CD4-positive, alpha-beta memory T cell (primary cell): ENCODE measurements at regions not wholly inside any gene's neighbourhood (a gene's known extent, or its start where the extent isn't known, plus 50 kb on each side); places are given as distances from the start of the nearest gene placed in this dataset.

Experiments used
- CTCF ChIA-PET: fragments of 350-600 bp; sonication (Branson Sonifier 250); formaldehyde crosslinking; loops from one replicate; lab custom pipeline; 2021; ENCODE audit warnings: inconsistent platforms; ENCODE audit not compliant: partially characterized antibody; lab: Charles Lee
- POLR2A ChIA-PET: fragments of 350-600 bp; sonication (Branson Sonifier 250); formaldehyde crosslinking; loops from one replicate; lab custom pipeline; 2021; ENCODE audit not compliant: partially characterized antibody; lab: Charles Lee
- DNase-seq, 5 donors: peaks; one replicate each; pipeline versions ENCODE4 v3.0.0 to v3.0.0-alpha.2; 2020 to 2022; ENCODE audit warnings: mixed read lengths in 1 of 5
- H3K27ac ChIP-seq: one replicate; pipeline ENCODE4 v1.7.0; 2013; ENCODE audit warnings: low read depth, low read length
- H3K27me3 ChIP-seq: 2 replicates; pipeline ENCODE4 v1.7.0; 2013; ENCODE audit warnings: mild to moderate bottlenecking, low read length, moderate library complexity; ENCODE audit not compliant: insufficient read depth
- H3K36me3 ChIP-seq: 2 replicates; pipeline ENCODE4 v1.7.0; 2013; ENCODE audit warnings: mild to moderate bottlenecking, low read length, moderate library complexity; ENCODE audit not compliant: insufficient read depth
- H3K4me1 ChIP-seq: 2 replicates; pipeline ENCODE4 v1.7.0; 2013; ENCODE audit warnings: mild to moderate bottlenecking, low read length, moderate library complexity; ENCODE audit not compliant: insufficient read depth
- H3K4me3 ChIP-seq, 2 donors: one replicate each; pipeline ENCODE4 v1.7.0; 2013; ENCODE audit warnings: low read length in 2 of 2, mild to moderate bottlenecking in 1 of 2
- H3K9me3 ChIP-seq, 2 donors: one replicate each; pipeline ENCODE4 v1.7.0; 2013; ENCODE audit warnings: low read length in 2 of 2, control low read depth in 1 of 2; ENCODE audit not compliant: control insufficient read depth in 1 of 2
- H3K27ac Mint-ChIP-seq, 7 donors: one replicate each; pipeline ENCODE4 v1.8.0; 2020 to 2021; ENCODE audit warnings: mixed read lengths in 7 of 7, mild to moderate bottlenecking in 6 of 7, inconsistent platforms in 3 of 7, moderate library complexity in 3 of 7
- H3K27me3 Mint-ChIP-seq, 2 donors: one replicate each; pipeline ENCODE4 v1.8.0; 2020 to 2021; ENCODE audit warnings: mixed read lengths in 2 of 2
- H3K36me3 Mint-ChIP-seq, 2 donors: one replicate each; pipeline ENCODE4 v1.8.0; 2020 to 2021; ENCODE audit warnings: mixed read lengths in 2 of 2, inconsistent platforms in 1 of 2, mild to moderate bottlenecking in 1 of 2
- H3K4me1 Mint-ChIP-seq, 4 donors: one replicate each; pipeline ENCODE4 v1.8.0; 2020 to 2021; ENCODE audit warnings: mixed read lengths in 4 of 4, mild to moderate bottlenecking in 1 of 4
- H3K4me3 Mint-ChIP-seq, 8 donors: one replicate each; pipeline ENCODE4 v1.8.0; 2020 to 2021; ENCODE audit warnings: mixed read lengths in 8 of 8, mild to moderate bottlenecking in 7 of 8, moderate library complexity in 6 of 8, inconsistent platforms in 3 of 8
- H3K9me3 Mint-ChIP-seq, 8 donors: one replicate each; pipeline ENCODE4 v1.8.0; 2020 to 2021; ENCODE audit warnings: mixed read lengths in 8 of 8, mild to moderate bottlenecking in 5 of 8, inconsistent platforms in 3 of 8, moderate library complexity in 1 of 8
- intact Hi-C: fragments of 100-400 bp; cut with micrococcal nuclease; formaldehyde crosslinking; loops from one replicate; pipeline ENCODE4 v1.15.1; 2023

DNA sequence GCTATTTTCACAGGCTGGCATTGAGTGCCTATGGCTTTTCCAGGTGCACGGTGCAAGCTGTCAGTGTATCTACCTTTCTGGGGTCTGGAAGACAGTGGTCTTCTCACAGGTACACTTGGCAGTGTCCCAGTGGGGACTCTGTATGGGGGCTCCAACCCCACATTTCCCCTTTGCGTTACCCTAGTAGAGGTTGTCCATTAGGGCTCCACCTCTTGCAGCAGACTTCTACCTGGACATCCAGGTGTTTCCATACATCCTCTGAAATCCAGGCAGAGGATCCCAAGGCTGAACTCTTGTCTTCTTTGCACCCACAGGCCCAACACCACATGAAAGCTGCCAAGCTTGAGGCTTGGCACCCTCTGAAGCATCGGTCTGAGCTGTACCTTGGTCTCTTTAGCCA is 735.7 kb upstream of the INTU start:
- Histone ChIP-seq H3K27ac (no peak overlapping the region), H3K36me3 (no peaks in the 10 kb centered on the region), H3K4me3 (no peak overlapping the region), H3K27me3 (no peaks in the 10 kb centered on the region), H3K9me3 (no peaks in the 10 kb centered on the region), H3K4me1 (no peaks in the 10 kb centered on the region)
- Mint-ChIP-seq H3K27ac (no peak overlapping the region), H3K4me3 (no peak overlapping the region), H3K27me3 (no peaks in the 10 kb centered on the region), H3K36me3 (no peaks in the 10 kb centered on the region), H3K9me3 (peaks cover 0 to 27% (median 11%) of the 10 kb centered on the region in 8 donors), H3K4me1 (no peaks in the 10 kb centered on the region)
- POLR2A ChIA-PET = no interaction called here
- intact Hi-C loops = no loop called here
- CTCF ChIA-PET = no interaction called here
- DNase-seq = no peak

DNA sequence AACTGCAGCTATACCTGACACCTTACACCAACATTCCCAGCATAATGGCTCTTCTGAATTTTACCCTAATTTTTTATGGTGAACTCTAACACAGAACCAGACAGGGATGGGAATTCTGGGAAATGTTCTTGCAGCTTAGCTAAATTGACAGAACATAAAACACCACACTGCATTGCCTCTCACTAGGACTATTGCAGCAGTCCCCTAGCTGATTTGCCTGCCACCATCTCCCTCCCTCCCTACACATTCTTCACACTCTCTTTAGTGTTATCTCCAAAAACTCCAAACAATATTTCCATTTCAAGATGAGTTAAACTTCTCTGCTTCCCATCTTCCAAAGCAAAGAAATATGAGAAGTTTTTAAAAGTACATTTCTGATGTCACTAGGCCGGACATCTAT is 733.9 kb upstream of the INTU start:
- no peaks in the 10 kb centered on the region for H3K27me3 Mint-ChIP-seq
- peaks cover 0 to 28% (median 10%) of the 10 kb centered on the region in 8 donors for H3K9me3 Mint-ChIP-seq
- ChIA-PET CTCF (no interaction called here), POLR2A (no interaction called here)
- intact Hi-C loops = no loop called here
- H3K4me3 ChIP-seq = no peak overlapping the region
- H3K4me1 ChIP-seq = no peaks in the 10 kb centered on the region
- no peaks in the 10 kb centered on the region for H3K27me3 ChIP-seq
- H3K4me1 Mint-ChIP-seq = no peaks in the 10 kb centered on the region
- no peak overlapping the region for H3K27ac Mint-ChIP-seq
- no peaks in the 10 kb centered on the region for H3K36me3 ChIP-seq
- H3K36me3 Mint-ChIP-seq = no peaks in the 10 kb centered on the region
- no peak for DNase-seq
- no peak overlapping the region for H3K27ac ChIP-seq
- H3K4me3 Mint-ChIP-seq = no peak overlapping the region
- no peaks in the 10 kb centered on the region for H3K9me3 ChIP-seq

DNA sequence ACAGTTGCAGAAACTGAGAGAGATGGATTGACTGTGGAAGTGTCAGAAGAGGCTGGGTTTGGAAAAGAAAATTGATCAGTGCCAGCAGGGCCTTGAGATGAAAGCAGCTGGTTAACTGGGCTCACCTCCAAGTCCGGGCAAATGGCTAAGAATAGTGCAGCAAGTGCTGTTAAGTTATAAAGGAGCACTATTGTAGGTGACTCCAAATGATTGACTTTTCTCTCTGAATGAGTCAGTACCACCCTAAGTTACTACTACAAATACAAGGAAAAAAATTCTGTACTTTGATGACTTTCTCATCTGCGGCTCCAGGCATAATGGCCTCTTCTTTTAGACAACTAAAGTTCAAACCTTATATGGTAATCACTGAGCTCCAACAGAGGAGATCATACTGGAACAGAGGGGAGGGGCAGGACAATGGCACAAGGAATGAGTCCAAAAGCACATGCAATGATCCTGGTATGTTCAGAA is 733.4 kb upstream of the INTU start:
- Histone ChIP-seq H3K27me3 (no peaks in the 10 kb centered on the region), H3K36me3 (no peaks in the 10 kb centered on the region), H3K9me3 (no peaks in the 10 kb centered on the region), H3K4me3 (no peak overlapping the region), H3K4me1 (no peaks in the 10 kb centered on the region), H3K27ac (no peak overlapping the region)
- no peaks in the 10 kb centered on the region for H3K36me3 Mint-ChIP-seq
- intact Hi-C loops = no loop called here
- H3K27ac Mint-ChIP-seq = no peak overlapping the region
- no peaks in the 10 kb centered on the region for H3K27me3 Mint-ChIP-seq
- H3K4me3 Mint-ChIP-seq = no peak overlapping the region
- H3K4me1 Mint-ChIP-seq = no peaks in the 10 kb centered on the region
- POLR2A ChIA-PET = no interaction called here
- CTCF ChIA-PET = no interaction called here
- DNase-seq = no peak
- peaks cover 0 to 28% (median 9%) of the 10 kb centered on the region in 8 donors for H3K9me3 Mint-ChIP-seq

DNA sequence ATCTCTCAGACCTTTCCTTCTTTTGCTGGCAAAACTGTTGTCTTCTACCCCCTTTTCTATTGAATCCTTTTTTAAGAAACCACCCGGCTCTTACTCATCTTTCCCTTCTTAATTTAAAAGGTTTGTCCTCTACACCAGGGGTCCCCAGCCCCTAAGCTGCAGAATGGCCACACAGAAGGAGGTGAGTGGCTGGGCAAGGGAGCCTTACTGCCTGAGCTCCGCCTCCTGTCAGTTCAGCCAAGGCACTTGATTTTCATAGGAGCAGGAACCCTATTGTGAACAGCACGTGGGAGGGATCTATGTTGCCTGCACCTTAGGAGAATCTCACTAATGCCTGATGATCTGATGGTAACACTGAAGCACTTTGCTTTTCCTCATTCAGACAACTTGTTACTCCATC is 726.3 kb upstream of the INTU start:
- no peaks in the 10 kb centered on the region for H3K4me1 ChIP-seq
- H3K36me3 Mint-ChIP-seq = no peaks in the 10 kb centered on the region
- no peak overlapping the region for H3K4me3 Mint-ChIP-seq
- H3K4me1 Mint-ChIP-seq = no peaks in the 10 kb centered on the region
- intact Hi-C loops = no loop called here
- no peaks in the 10 kb centered on the region for H3K27me3 ChIP-seq
- H3K27me3 Mint-ChIP-seq = no peaks in the 10 kb centered on the region
- H3K4me3 ChIP-seq = no peak overlapping the region
- no peak overlapping the region for H3K27ac ChIP-seq
- no peak overlapping the region for H3K27ac Mint-ChIP-seq
- ChIA-PET CTCF (no interaction called here), POLR2A (no interaction called here)
- H3K36me3 ChIP-seq = no peaks in the 10 kb centered on the region
- DNase-seq = no peak
- H3K9me3 ChIP-seq = no peaks in the 10 kb centered on the region
- peaks cover 0 to 15% (median 5%) of the 10 kb centered on the region in 8 donors for H3K9me3 Mint-ChIP-seq

DNA sequence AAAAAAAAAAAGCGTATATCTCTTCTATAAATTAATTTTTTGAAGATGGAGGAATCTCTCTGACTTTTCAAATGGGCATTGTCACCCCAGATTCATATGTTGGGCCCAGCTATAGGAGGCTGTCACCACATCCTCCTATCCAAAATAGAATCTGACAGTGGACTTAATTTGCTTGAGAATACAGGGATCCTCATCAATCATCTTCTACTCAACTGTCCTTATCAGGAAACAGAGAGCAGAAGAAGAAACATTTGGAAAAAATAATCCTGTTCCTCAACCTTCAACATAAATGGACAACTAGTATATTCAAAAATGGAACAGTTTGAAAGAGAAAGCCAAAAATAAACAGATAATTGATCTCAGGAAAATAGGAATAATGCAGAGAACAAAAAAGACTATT is 725.4 kb upstream of the INTU start:
- H3K27ac ChIP-seq = no peak overlapping the region
- no peaks in the 10 kb centered on the region for H3K4me1 ChIP-seq
- intact Hi-C loops = no loop called here
- Mint-ChIP-seq H3K9me3 (peaks cover 0 to 15% (median 8%) of the 10 kb centered on the region in 8 donors), H3K4me1 (no peaks in the 10 kb centered on the region), H3K27me3 (no peaks in the 10 kb centered on the region), H3K4me3 (no peak overlapping the region), H3K36me3 (no peaks in the 10 kb centered on the region), H3K27ac (no peak overlapping the region)
- CTCF ChIA-PET = no interaction called here
- no peaks in the 10 kb centered on the region for H3K27me3 ChIP-seq
- POLR2A ChIA-PET = no interaction called here
- H3K9me3 ChIP-seq = no peaks in the 10 kb centered on the region
- H3K36me3 ChIP-seq = no peaks in the 10 kb centered on the region
- DNase-seq = no peak
- H3K4me3 ChIP-seq = no peak overlapping the region

DNA sequence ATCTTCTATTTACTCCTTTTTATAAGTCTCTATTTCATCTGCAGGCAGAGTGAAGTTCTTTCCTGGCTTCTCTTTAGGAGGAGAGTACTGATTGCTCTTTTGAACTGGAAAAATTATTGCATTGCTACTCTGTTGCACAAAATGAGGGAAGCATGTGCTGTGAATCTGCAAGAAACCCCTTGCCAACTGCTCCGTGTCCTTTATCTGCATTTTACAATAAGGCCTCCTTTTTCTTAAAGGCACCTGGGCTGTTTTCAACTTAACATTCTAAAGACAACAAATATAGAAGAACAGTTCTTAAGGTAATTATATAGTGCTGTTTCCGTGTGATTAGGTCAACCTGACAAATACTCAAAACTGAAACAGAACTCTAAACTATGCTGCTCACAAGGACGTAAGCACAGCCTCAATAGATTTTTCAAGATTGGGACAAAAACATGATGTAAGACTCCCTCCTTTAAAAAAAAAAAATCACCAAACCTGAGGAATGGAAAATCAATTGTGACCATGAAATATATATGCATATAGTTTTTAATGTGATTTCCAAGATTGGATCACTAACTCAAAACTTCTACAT is 716.6 kb upstream of the INTU start:
- intact Hi-C loops = no loop called here
- no peak overlapping the region for H3K4me3 ChIP-seq
- ChIA-PET POLR2A (no interaction called here), CTCF (no interaction called here)
- H3K4me1 ChIP-seq = no peaks in the 10 kb centered on the region
- no peaks in the 10 kb centered on the region for H3K36me3 ChIP-seq
- H3K9me3 ChIP-seq = no peaks in the 10 kb centered on the region
- peaks cover 1 to 21% (median 9%) of the 10 kb centered on the region in 8 donors for H3K9me3 Mint-ChIP-seq
- no peaks in the 10 kb centered on the region for H3K36me3 Mint-ChIP-seq
- no peak for DNase-seq
- H3K27me3 Mint-ChIP-seq = no peaks in the 10 kb centered on the region
- no peak overlapping the region for H3K4me3 Mint-ChIP-seq
- no peaks in the 10 kb centered on the region for H3K27me3 ChIP-seq
- H3K4me1 Mint-ChIP-seq = no peaks in the 10 kb centered on the region
- no peak overlapping the region for H3K27ac Mint-ChIP-seq
- no peak overlapping the region for H3K27ac ChIP-seq

DNA sequence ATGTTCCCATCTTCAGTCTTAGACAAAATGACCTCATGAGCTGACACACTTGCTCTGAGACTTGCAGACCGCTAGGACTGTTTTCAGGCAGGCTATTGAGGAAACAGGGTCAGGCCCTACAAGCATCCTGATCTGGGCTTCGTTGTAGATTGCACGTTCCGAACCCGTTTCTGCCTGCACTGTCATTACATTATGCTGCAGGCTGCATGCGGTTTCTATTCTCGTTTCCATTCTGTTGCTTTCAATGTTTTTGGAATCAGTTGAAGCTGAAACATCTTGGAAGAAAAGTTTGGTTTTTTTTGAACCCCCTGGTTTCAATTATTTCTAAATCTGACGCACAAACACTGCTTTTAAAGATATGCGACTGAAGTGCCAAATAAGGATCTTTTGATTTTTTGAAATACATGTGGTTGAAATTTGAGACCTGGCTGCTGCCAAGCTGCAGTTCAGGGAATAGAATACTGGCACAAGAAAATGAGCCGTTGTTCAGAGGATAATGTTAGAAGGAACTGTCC is 716.1 kb upstream of the INTU start:
- H3K27ac ChIP-seq = no peak overlapping the region
- no peak overlapping the region for H3K27ac Mint-ChIP-seq
- H3K36me3 Mint-ChIP-seq = no peaks in the 10 kb centered on the region
- no peaks in the 10 kb centered on the region for H3K4me1 ChIP-seq
- H3K4me1 Mint-ChIP-seq = no peaks in the 10 kb centered on the region
- CTCF ChIA-PET = no interaction called here
- H3K27me3 ChIP-seq = no peaks in the 10 kb centered on the region
- no peak overlapping the region for H3K4me3 Mint-ChIP-seq
- H3K9me3 Mint-ChIP-seq = peaks cover 1 to 21% (median 9%) of the 10 kb centered on the region in 8 donors
- intact Hi-C loops = no loop called here
- H3K36me3 ChIP-seq = no peaks in the 10 kb centered on the region
- no peak overlapping the region for H3K4me3 ChIP-seq
- no peaks in the 10 kb centered on the region for H3K9me3 ChIP-seq
- POLR2A ChIA-PET = no interaction called here
- H3K27me3 Mint-ChIP-seq = no peaks in the 10 kb centered on the region
- no peak for DNase-seq
